ENCODE measurements at regions not wholly inside any gene's neighbourhood (a gene's known extent, or its start where the extent isn't known, plus 50 kb on each side); places are given as distances from the start of the nearest gene placed in this dataset.
"Not testable (repeated sequence)": the region's sequence is repeated elsewhere in the genome, so short reads cannot be mapped to it uniquely, and the experiment has no call there.

GRCh38 chr5:106574820-106575219, 1095.9 kb downstream of the EFNA5 start:
- no peak for DNase-seq (ENCODE audit: low read depth)

- DNase-seq (ENCODE audit: low read depth): no peak
These were observed 1104.7 kb downstream of the EFNA5 start for GRCh38 chr5:106566031-106566430.

- peak; percentile 9 for DNase-seq (ENCODE audit: low read depth)
These were observed 1125.4 kb downstream of the EFNA5 start for GRCh38 chr5:106545325-106545724.

- no peak for DNase-seq (ENCODE audit: low read depth)
These were observed 1127.4 kb downstream of the EFNA5 start for GRCh38 chr5:106543330-106543729.

- no peak for DNase-seq (ENCODE audit: low read depth)
These were observed 1140.6 kb downstream of the EFNA5 start for GRCh38 chr5:106530150-106530549.

- DNase-seq (ENCODE audit: low read depth): no peak
These were observed 1145.3 kb downstream of the EFNA5 start for GRCh38 chr5:106525438-106525837.

- DNase-seq (ENCODE audit: low read depth): no peak
These were observed 1146.9 kb downstream of the EFNA5 start for GRCh38 chr5:106523852-106524251.

- peak; percentile 9 for DNase-seq (ENCODE audit: low read depth)
These were observed 1148.4 kb downstream of the EFNA5 start for GRCh38 chr5:106522296-106522695.

GRCh38 chr5:106521701-106522100, 1149.0 kb downstream of the EFNA5 start:
- DNase-seq (ENCODE audit: low read depth): peak; percentile 49

- no peak for DNase-seq (ENCODE audit: low read depth)
These were observed 1160.4 kb downstream of the EFNA5 start for GRCh38 chr5:106510321-106510720.

GRCh38 chr5:106508894-106509293, 1161.8 kb downstream of the EFNA5 start:
- no peak for DNase-seq (ENCODE audit: low read depth)

- no peak for DNase-seq (ENCODE audit: low read depth)
These were observed 1176.8 kb downstream of the EFNA5 start for GRCh38 chr5:106493910-106494309.

GRCh38 chr5:106489004-106489403, 1181.7 kb downstream of the EFNA5 start:
- DNase-seq (ENCODE audit: low read depth): no peak

GRCh38 chr5:106488407-106488806, 1182.3 kb downstream of the EFNA5 start:
- no peak for DNase-seq (ENCODE audit: low read depth)

GRCh38 chr5:106481374-106481773, 1189.4 kb downstream of the EFNA5 start:
- DNase-seq (ENCODE audit: low read depth): no peak

GRCh38 chr5:106476630-106477029, 1194.1 kb downstream of the EFNA5 start:
- no peak for DNase-seq (ENCODE audit: low read depth)

GRCh38 chr5:106474066-106474465, 1196.7 kb downstream of the EFNA5 start:
- DNase-seq (ENCODE audit: low read depth): no peak

GRCh38 chr5:106459541-106459940, 1211.2 kb downstream of the EFNA5 start:
- no peak for DNase-seq (ENCODE audit: low read depth)

GRCh38 chr5:106454651-106455415, 1215.9 kb downstream of the EFNA5 start:
- DNase-seq (ENCODE audit: low read depth): peak; percentile 5

- no peak for DNase-seq (ENCODE audit: low read depth)
These were observed 1216.7 kb downstream of the EFNA5 start for GRCh38 chr5:106454050-106454449.

- DNase-seq (ENCODE audit: low read depth): no peak
These were observed 1218.7 kb downstream of the EFNA5 start for GRCh38 chr5:106451998-106452397.

GRCh38 chr5:106443746-106444145, 1227.0 kb downstream of the EFNA5 start:
- no peak for DNase-seq (ENCODE audit: low read depth)

GRCh38 chr5:106435185-106435584, 1235.6 kb downstream of the EFNA5 start:
- DNase-seq (ENCODE audit: low read depth): no peak

- DNase-seq (ENCODE audit: low read depth): not testable (repeated sequence)
These were observed 1240.0 kb downstream of the EFNA5 start for GRCh38 chr5:106430733-106431132.

Data from fibroblast of gingiva (primary cell).